Mucosa of stomach (tissue), 1 donor: ENCODE measurements at regions not wholly inside any gene's neighbourhood (a gene's known extent, or its start where the extent isn't known, plus 50 kb on each side); places are given as distances from the start of the nearest gene placed in this dataset.

Source experiments
- H3K27me3 ChIP-seq: one replicate; pipeline ENCODE4 v1.7.0; 2013; ENCODE audit warnings: mild to moderate bottlenecking, low read length; ENCODE audit not compliant: control insufficient read depth, insufficient read depth
- H3K36me3 ChIP-seq: one replicate; pipeline ENCODE4 v1.7.0; 2013; ENCODE audit warnings: low read length; ENCODE audit not compliant: control insufficient read depth, insufficient read depth
- H3K4me1 ChIP-seq: one replicate; pipeline ENCODE4 v1.7.0; 2013; ENCODE audit warnings: mild to moderate bottlenecking, low read length; ENCODE audit not compliant: control insufficient read depth, insufficient read depth
- H3K4me3 ChIP-seq: one replicate; pipeline ENCODE4 v1.7.0; 2013; ENCODE audit warnings: low read length
- H3K9ac ChIP-seq: one replicate; pipeline ENCODE4 v1.7.0; 2013; ENCODE audit warnings: mild to moderate bottlenecking, low read length, moderate library complexity
- H3K9me3 ChIP-seq: one replicate; pipeline ENCODE4 v1.7.0; 2013; ENCODE audit warnings: mild to moderate bottlenecking, low read length, moderate library complexity; ENCODE audit not compliant: control insufficient read depth
- donor health status: Pancreatic carcinoma.

- no peaks in the 10 kb centered on the region for H3K36me3 ChIP-seq
- no peak overlapping the region for H3K9ac ChIP-seq
- H3K27me3 ChIP-seq: peaks cover 5% of the 10 kb centered on the region
- no peaks in the 10 kb centered on the region for H3K4me1 ChIP-seq
- no peak overlapping the region for H3K4me3 ChIP-seq
- H3K9me3 ChIP-seq: no peaks in the 10 kb centered on the region
Measured at GRCh38 chr3:139239550-139239949, 104.3 kb upstream of the MRPS22 start.

- Histone ChIP-seq H3K4me3 (no peak overlapping the region), H3K9ac (no peak overlapping the region), H3K4me1 (no peaks in the 10 kb centered on the region), H3K27me3 (peaks cover 5% of the 10 kb centered on the region), H3K36me3 (no peaks in the 10 kb centered on the region), H3K9me3 (no peaks in the 10 kb centered on the region)
Measured at GRCh38 chr3:139241783-139242182, 102.0 kb upstream of the MRPS22 start.

GRCh38 chr3:139243710-139244109 is 100.1 kb upstream of the MRPS22 start:
- Histone ChIP-seq H3K36me3 (no peaks in the 10 kb centered on the region), H3K9ac (no peak overlapping the region), H3K9me3 (no peaks in the 10 kb centered on the region), H3K4me1 (no peaks in the 10 kb centered on the region), H3K4me3 (no peak overlapping the region), H3K27me3 (peaks cover 5% of the 10 kb centered on the region)

- Histone ChIP-seq H3K27me3 (no peaks in the 10 kb centered on the region), H3K36me3 (no peaks in the 10 kb centered on the region), H3K4me1 (peaks cover 15% of the 10 kb centered on the region), H3K9ac (no peak overlapping the region), H3K4me3 (no peak overlapping the region), H3K9me3 (no peaks in the 10 kb centered on the region)
Measured at GRCh38 chr3:139248593-139249255, 95.1 kb upstream of the MRPS22 start.

- H3K4me3 ChIP-seq: no peak overlapping the region
- H3K4me1 ChIP-seq: peaks cover 15% of the 10 kb centered on the region
- H3K9me3 ChIP-seq: no peaks in the 10 kb centered on the region
- H3K9ac ChIP-seq: no peak overlapping the region
- no peaks in the 10 kb centered on the region for H3K36me3 ChIP-seq
- H3K27me3 ChIP-seq: no peaks in the 10 kb centered on the region
Measured at GRCh38 chr3:139251529-139251928, 92.3 kb upstream of the MRPS22 start.

GRCh38 chr3:139252719-139253118 is 91.1 kb upstream of the MRPS22 start:
- Histone ChIP-seq H3K36me3 (no peaks in the 10 kb centered on the region), H3K9ac (no peak overlapping the region), H3K4me3 (no peak overlapping the region), H3K9me3 (no peaks in the 10 kb centered on the region), H3K27me3 (no peaks in the 10 kb centered on the region), H3K4me1 (peaks cover 15% of the 10 kb centered on the region)

- Histone ChIP-seq H3K36me3 (no peaks in the 10 kb centered on the region), H3K4me1 (no peaks in the 10 kb centered on the region), H3K9me3 (no peaks in the 10 kb centered on the region), H3K4me3 (no peak overlapping the region), H3K9ac (no peak overlapping the region), H3K27me3 (peaks cover 4% of the 10 kb centered on the region)
Measured at GRCh38 chr3:139258276-139258675, 85.5 kb upstream of the MRPS22 start.

GRCh38 chr3:139259398-139259797 is 84.4 kb upstream of the MRPS22 start:
- no peaks in the 10 kb centered on the region for H3K4me1 ChIP-seq
- H3K36me3 ChIP-seq: no peaks in the 10 kb centered on the region
- no peak overlapping the region for H3K9ac ChIP-seq
- H3K27me3 ChIP-seq: peaks cover 4% of the 10 kb centered on the region
- no peaks in the 10 kb centered on the region for H3K9me3 ChIP-seq
- H3K4me3 ChIP-seq: no peak overlapping the region

- Histone ChIP-seq H3K9ac (no peak overlapping the region), H3K27me3 (peaks cover 4% of the 10 kb centered on the region), H3K9me3 (no peaks in the 10 kb centered on the region), H3K4me3 (no peak overlapping the region), H3K4me1 (no peaks in the 10 kb centered on the region), H3K36me3 (no peaks in the 10 kb centered on the region)
Measured at GRCh38 chr3:139260041-139260486, 83.8 kb upstream of the MRPS22 start.

- H3K9me3 ChIP-seq: no peaks in the 10 kb centered on the region
- no peaks in the 10 kb centered on the region for H3K4me1 ChIP-seq
- no peaks in the 10 kb centered on the region for H3K36me3 ChIP-seq
- no peak overlapping the region for H3K9ac ChIP-seq
- H3K27me3 ChIP-seq: peaks cover 4% of the 10 kb centered on the region
- no peak overlapping the region for H3K4me3 ChIP-seq
Measured at GRCh38 chr3:139260793-139261736, 82.8 kb upstream of the MRPS22 start.

GRCh38 chr3:139261754-139262586 is 81.8 kb upstream of the MRPS22 start:
- Histone ChIP-seq H3K4me1 (no peaks in the 10 kb centered on the region), H3K27me3 (peaks cover 4% of the 10 kb centered on the region), H3K4me3 (no peak overlapping the region), H3K9me3 (no peaks in the 10 kb centered on the region), H3K9ac (no peak overlapping the region), H3K36me3 (no peaks in the 10 kb centered on the region)
